ENCODE measurements at regions not wholly inside any gene's neighbourhood (a gene's known extent, or its start where the extent isn't known, plus 50 kb on each side); places are given as distances from the start of the nearest gene placed in this dataset.

GRCh38 chr10:3691482-3691881, 93.5 kb downstream of the KLF6 start:
- no peak overlapping the region for H3K27ac ChIP-seq
- TF ChIP-seq CTCF (IDR thresholded peaks at IDR 0.05), result no peak

GRCh38 chr10:3689871-3690510, 95.0 kb downstream of the KLF6 start:
- no peak overlapping the region for H3K27ac ChIP-seq
- TF ChIP-seq CTCF (IDR thresholded peaks at IDR 0.05) (no peak), ZFX (IDR thresholded peaks at IDR 0.05; ENCODE audit: borderline replicate concordance) (no peak)

- TF ChIP-seq CTCF (IDR thresholded peaks at IDR 0.05) (no peak), ZFX (IDR thresholded peaks at IDR 0.05; ENCODE audit: borderline replicate concordance) (no peak)
- H3K27ac ChIP-seq, result no peak overlapping the region
Observed at GRCh38 chr10:3687510-3688081, 97.4 kb downstream of the KLF6 start.

GRCh38 chr10:3685384-3685783, 99.6 kb downstream of the KLF6 start:
- TF ChIP-seq CTCF (IDR thresholded peaks at IDR 0.05) (no peak), ZFX (IDR thresholded peaks at IDR 0.05; ENCODE audit: borderline replicate concordance) (no peak)
- no peak overlapping the region for H3K27ac ChIP-seq

- TF ChIP-seq CTCF (IDR thresholded peaks at IDR 0.05), result no peak
- no peak for TF ChIP-seq ZFX (IDR thresholded peaks at IDR 0.05; ENCODE audit: borderline replicate concordance)
- H3K27ac ChIP-seq, result no peak overlapping the region
Observed at GRCh38 chr10:3684891-3685290, 100.1 kb downstream of the KLF6 start.

GRCh38 chr10:3683560-3683959, 101.4 kb downstream of the KLF6 start:
- H3K27ac ChIP-seq, result no peak overlapping the region
- no peak for TF ChIP-seq ZFX (IDR thresholded peaks at IDR 0.05; ENCODE audit: borderline replicate concordance)
- no peak for TF ChIP-seq CTCF (IDR thresholded peaks at IDR 0.05)

- no peak for TF ChIP-seq ZFX (IDR thresholded peaks at IDR 0.05; ENCODE audit: borderline replicate concordance)
- TF ChIP-seq CTCF (IDR thresholded peaks at IDR 0.05), result no peak
- H3K27ac ChIP-seq, result no peak overlapping the region
Observed at GRCh38 chr10:3682745-3683144, 102.3 kb downstream of the KLF6 start.

All from 22Rv1 (cell line).